ENCODE measurements at regions not wholly inside any gene's neighbourhood (a gene's known extent, or its start where the extent isn't known, plus 50 kb on each side); places are given as distances from the start of the nearest gene placed in this dataset.
A peak's percentile ranks its signal among the peaks of the same experiment; 100 is the strongest.

DNA sequence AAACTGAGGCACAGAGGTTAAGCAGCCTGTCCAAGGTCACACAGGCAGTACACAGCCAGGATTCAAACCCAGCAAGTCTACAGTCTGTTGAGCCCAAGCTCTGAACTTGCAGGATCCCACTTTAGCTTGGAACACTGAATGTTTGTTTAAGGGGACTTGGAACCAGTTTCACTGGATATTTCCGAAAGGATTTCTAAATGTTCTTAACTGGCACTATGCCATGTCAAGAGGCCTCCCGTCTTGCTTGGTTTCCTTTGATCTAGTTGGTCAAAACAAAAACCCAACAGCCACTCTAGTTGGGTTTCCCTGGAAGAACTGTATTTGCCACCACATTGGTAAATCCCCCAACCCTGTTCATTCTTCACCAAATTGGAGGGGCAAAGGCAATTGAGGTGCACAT, 317.6 kb upstream of the KAZN start:
- no peak for TF ChIP-seq ZFX (IDR thresholded peaks at IDR 0.05)
- TF ChIP-seq, protein P1, sequence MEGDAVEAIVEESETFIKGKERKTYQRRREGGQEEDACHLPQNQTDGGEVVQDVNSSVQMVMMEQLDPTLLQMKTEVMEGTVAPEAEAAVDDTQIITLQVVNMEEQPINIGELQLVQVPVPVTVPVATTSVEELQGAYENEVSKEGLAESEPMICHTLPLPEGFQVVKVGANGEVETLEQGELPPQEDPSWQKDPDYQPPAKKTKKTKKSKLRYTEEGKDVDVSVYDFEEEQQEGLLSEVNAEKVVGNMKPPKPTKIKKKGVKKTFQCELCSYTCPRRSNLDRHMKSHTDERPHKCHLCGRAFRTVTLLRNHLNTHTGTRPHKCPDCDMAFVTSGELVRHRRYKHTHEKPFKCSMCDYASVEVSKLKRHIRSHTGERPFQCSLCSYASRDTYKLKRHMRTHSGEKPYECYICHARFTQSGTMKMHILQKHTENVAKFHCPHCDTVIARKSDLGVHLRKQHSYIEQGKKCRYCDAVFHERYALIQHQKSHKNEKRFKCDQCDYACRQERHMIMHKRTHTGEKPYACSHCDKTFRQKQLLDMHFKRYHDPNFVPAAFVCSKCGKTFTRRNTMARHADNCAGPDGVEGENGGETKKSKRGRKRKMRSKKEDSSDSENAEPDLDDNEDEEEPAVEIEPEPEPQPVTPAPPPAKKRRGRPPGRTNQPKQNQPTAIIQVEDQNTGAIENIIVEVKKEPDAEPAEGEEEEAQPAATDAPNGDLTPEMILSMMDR (conservative IDR thresholded peaks at IDR 0.05), result no peak
- H3K27ac ChIP-seq, result no peak overlapping the region

DNA sequence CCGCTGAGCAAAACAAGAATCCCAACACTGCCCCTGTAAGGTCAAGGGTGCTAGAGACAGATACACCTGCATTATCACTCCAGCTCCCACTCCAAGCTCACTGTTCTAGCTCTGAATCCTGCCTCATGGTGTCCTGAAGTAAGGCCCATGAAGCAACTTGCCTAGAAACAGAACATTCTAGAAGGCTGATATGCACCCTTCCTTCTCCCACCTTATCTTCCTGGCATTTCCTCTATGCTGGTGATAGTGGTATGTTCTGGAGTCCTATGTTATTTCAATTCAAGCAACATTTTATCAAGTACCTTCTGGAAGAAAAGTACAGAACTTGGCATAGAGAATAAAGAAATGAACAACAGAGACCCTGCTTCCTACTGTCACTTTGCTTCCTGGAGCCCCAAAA, 317.1 kb upstream of the KAZN start:
- TF ChIP-seq, protein P1 (conservative IDR thresholded peaks at IDR 0.05), result no peak
- TF ChIP-seq ZFX (IDR thresholded peaks at IDR 0.05), result no peak
- H3K27ac ChIP-seq, result no peak overlapping the region

DNA sequence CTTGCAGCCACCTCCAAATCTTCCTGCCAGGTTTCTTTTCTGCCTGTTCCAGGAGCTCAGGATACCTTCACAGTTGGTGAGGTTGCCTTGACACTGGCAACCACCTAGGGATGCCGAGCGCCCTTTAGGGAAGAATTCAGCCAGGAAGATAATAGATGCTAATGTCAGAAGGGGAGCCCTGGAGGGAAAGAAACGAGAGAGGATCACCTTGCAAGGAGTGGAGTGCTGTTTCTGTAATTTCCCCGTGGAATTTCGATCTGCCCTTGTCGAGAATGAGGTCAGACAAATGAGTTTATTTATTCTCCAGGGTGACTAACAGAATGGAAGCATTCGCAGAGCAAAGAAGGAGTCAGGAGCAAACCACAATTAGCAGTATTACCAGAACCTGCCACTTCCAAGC, 315.8 kb upstream of the KAZN start:
- no peak overlapping the region for H3K27ac ChIP-seq
- TF ChIP-seq, protein P1 (conservative IDR thresholded peaks at IDR 0.05), result no peak
- TF ChIP-seq ZFX (IDR thresholded peaks at IDR 0.05), result no peak

DNA sequence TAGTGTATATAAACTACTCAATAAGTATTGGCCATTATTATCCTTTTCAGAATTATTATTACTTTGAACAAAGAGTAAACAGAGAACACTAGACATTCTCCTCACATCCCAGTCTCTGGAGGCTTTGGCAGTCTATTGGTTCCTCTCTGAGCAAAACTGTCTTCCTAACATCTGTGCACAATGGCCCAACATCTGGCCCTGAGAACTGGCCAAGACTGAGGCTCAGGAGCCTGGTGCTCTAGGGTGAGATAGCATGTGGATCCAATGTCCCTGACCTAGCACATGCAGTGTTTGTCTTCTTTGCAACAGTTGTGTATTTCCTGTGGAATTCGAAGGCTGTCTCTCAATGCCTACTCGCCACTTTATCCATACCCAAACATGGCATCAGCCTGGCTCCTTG, 313.2 kb upstream of the KAZN start:
- H3K27ac ChIP-seq, result no peak overlapping the region
- no peak for TF ChIP-seq ZFX (IDR thresholded peaks at IDR 0.05)
- TF ChIP-seq, protein P1 (conservative IDR thresholded peaks at IDR 0.05), result no peak

DNA sequence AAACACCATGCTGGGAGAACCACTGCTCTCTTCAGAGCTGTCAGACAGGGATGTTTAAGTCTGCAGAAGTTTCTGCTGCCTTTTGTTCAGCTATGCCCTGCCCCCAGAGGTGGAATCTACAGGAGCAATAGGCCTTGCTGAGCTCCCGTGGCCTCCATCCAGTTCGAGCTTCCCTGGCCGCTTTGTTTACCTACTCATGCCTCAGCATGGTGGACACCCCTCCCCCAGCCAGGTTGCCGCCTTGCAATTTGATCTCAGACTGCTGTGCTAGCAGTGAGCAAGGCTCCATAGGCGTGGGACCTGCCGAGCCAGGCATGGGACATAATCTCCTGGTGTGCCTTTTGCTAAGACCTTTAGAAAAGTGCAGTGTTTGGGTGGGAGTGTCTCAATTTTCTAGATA, 307.3 kb upstream of the KAZN start:
- peak overlapping the region; percentile 45 for H3K27ac ChIP-seq

DNA sequence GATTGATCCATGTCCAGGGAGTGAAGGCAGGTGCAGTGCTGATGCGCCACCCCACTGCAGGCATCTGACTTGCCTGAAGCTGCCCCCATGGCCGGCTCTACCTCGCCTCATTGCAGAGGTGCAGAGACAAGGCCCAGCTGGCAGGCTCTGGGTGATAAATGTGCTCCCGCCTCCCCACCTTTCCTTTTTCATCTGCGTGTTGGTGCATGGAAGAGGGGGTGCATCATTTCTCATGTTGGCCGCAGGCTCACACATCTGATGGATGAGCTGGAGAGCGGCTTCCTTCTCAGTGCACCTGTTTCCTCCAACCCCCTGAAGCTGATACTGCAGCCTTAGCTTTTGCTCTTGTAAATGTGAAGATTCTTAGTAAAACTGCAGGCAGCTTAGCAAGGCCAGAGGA, 306.0 kb upstream of the KAZN start:
- no peak for TF ChIP-seq ZFX (IDR thresholded peaks at IDR 0.05)
- TF ChIP-seq, protein P1 (conservative IDR thresholded peaks at IDR 0.05), result no peak
- no peak overlapping the region for H3K27ac ChIP-seq

DNA sequence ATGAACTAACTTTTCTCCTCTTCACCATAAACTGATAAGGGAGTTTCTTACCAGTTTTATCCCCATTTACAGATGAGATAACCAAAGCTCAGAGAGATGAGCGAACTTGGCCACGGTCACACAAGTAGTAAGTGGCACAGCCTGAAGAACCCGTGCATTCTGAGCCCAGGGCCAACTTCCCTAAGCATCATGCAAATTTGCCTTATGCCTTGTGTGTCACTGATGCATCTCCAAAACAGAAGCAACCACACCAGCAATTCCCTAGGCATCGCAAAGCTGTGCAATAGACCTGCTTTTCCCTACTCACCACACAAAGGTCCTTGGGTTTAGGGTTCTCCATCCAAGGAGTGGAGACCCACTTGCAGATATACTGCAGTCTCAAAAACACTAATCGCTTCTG, 304.5 kb upstream of the KAZN start:
- H3K27ac ChIP-seq, result no peak overlapping the region
- TF ChIP-seq ZFX (IDR thresholded peaks at IDR 0.05), result no peak
- TF ChIP-seq, protein P1 (conservative IDR thresholded peaks at IDR 0.05), result no peak

DNA sequence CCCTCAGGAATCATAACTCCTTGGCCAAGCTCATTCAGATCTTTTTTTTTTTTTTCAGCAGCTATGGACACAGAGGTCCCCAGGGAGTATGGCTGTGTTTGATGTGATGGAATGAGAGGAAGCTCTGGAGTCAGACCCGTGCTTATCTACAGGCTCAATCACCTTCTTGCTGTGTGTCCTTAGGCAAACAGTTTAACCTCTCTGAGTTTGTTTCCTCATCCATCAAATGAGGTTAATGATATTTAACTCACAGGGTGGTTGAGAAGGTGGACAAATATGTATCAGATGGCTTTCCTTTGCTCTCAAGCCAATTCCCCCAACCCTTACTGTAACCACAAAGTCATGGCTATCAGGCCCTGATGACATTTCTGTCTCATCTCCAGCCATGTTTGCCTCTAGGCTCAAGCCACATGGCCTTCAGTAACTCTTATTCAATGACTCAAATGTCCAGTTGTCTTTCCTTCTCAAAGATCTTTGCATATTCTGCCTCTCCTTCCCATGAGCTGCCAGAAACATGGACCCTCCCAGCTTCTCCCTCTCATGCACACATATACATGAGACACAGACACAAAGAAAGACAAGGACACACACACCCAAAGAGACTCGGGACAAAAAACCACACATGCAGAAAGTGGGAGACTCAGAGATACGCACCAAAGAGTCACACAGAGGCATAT, 303.5 kb upstream of the KAZN start:
- TF ChIP-seq, protein P1 (conservative IDR thresholded peaks at IDR 0.05), result no peak
- no peak for TF ChIP-seq ZFX (IDR thresholded peaks at IDR 0.05)
- H3K27ac ChIP-seq, result no peak overlapping the region

Measured in C4-2B (cell line).